Vagina (tissue), 2 donors: ENCODE measurements at regions not wholly inside any gene's neighbourhood (a gene's known extent, or its start where the extent isn't known, plus 50 kb on each side); places are given as distances from the start of the nearest gene placed in this dataset.

Experiments
- CTCF ChIP-seq, 3 experiments: fragments of 450-650 bp in 2 of 3; fragments of 200-600 bp in 1 of 3; sonication (generic) in 1 of 3; IDR thresholded peaks; one replicate each; pipeline ENCODE4 v1.5.1; 2017 to 2019; ENCODE audit warnings: antibody characterized with exemption in 3 of 3, mild to moderate bottlenecking in 2 of 3, moderate library complexity in 2 of 3
- POLR2AphosphoS5 ChIP-seq, 2 donors: sonication (generic); formaldehyde crosslinking; IDR thresholded peaks; one replicate each; pipeline ENCODE4 v1.9.0; 2017; ENCODE audit warnings: antibody characterized with exemption in 2 of 2, mild to moderate bottlenecking in 2 of 2, low read depth in 1 of 2; ENCODE audit not compliant: insufficient read depth in 1 of 2

GRCh38 chr4:3368334-3368733, 73.4 kb upstream of the HGFAC start:
- TF ChIP-seq CTCF (IDR thresholded peaks at IDR 0.05) = no peak
- TF ChIP-seq POLR2AphosphoS5 (IDR thresholded peaks at IDR 0.05; ENCODE audit: insufficient read depth in 1 of 2, low read depth in 1 of 2) = no peak
